ENCODE measurements at regions not wholly inside any gene's neighbourhood (a gene's known extent, or its start where the extent isn't known, plus 50 kb on each side); places are given as distances from the start of the nearest gene placed in this dataset.

DNA sequence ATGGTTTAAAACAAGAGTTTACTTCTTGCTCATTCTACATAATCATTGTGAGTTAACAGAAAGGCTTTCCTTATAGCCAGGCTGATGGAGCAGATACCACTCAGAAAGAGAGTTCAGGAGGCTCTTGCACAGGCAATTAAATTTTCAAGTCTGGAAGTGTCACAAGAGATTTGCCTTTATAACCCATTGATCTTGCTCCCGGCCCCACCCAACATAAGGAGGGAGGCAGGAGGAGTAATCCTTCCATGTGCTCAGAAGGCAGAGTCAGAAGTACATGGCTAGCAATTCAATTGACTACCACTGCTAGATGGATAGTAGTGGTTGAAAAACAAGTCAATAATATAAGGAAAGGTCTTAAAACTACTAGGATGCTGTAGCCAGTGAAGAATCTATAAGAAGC lies 346.3 kb upstream of the CDH11 start:
- Mint-ChIP-seq H3K27me3 (ENCODE audit: low read depth) (no peaks in the 10 kb centered on the region), H3K4me3 (no peak overlapping the region), H3K9me3 (peaks cover 4% of the 10 kb centered on the region), H3K36me3 (ENCODE audit: low read depth) (no peaks in the 10 kb centered on the region), H3K4me1 (no peaks in the 10 kb centered on the region), H3K27ac (ENCODE audit: unreplicated experiment) (no peak overlapping the region)
- TF ChIP-seq, protein P1, sequence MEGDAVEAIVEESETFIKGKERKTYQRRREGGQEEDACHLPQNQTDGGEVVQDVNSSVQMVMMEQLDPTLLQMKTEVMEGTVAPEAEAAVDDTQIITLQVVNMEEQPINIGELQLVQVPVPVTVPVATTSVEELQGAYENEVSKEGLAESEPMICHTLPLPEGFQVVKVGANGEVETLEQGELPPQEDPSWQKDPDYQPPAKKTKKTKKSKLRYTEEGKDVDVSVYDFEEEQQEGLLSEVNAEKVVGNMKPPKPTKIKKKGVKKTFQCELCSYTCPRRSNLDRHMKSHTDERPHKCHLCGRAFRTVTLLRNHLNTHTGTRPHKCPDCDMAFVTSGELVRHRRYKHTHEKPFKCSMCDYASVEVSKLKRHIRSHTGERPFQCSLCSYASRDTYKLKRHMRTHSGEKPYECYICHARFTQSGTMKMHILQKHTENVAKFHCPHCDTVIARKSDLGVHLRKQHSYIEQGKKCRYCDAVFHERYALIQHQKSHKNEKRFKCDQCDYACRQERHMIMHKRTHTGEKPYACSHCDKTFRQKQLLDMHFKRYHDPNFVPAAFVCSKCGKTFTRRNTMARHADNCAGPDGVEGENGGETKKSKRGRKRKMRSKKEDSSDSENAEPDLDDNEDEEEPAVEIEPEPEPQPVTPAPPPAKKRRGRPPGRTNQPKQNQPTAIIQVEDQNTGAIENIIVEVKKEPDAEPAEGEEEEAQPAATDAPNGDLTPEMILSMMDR (conservative IDR thresholded peaks at IDR 0.05): no peak
- DNase-seq (ENCODE audit: low read depth, low spot score): no peak

GRCh38 chr16:65463652-65464260 lies 341.9 kb upstream of the CDH11 start:
- Mint-ChIP-seq H3K36me3 (ENCODE audit: low read depth) (no peaks in the 10 kb centered on the region), H3K9me3 (peaks cover 4% of the 10 kb centered on the region), H3K27ac (ENCODE audit: unreplicated experiment) (no peak overlapping the region), H3K4me3 (no peak overlapping the region), H3K4me1 (no peaks in the 10 kb centered on the region), H3K27me3 (ENCODE audit: low read depth) (no peaks in the 10 kb centered on the region)
- TF ChIP-seq, protein P1 (conservative IDR thresholded peaks at IDR 0.05): no peak
- DNase-seq (ENCODE audit: low read depth, low spot score): no peak

GRCh38 chr16:65457084-65457483 lies 335.2 kb upstream of the CDH11 start:
- no peaks in the 10 kb centered on the region for H3K4me1 Mint-ChIP-seq
- no peaks in the 10 kb centered on the region for H3K27me3 Mint-ChIP-seq (ENCODE audit: low read depth)
- H3K27ac Mint-ChIP-seq (ENCODE audit: unreplicated experiment): no peak overlapping the region
- DNase-seq (ENCODE audit: low read depth, low spot score): no peak
- H3K9me3 Mint-ChIP-seq: no peaks in the 10 kb centered on the region
- no peak overlapping the region for H3K4me3 Mint-ChIP-seq
- H3K36me3 Mint-ChIP-seq (ENCODE audit: low read depth): no peaks in the 10 kb centered on the region
- TF ChIP-seq, protein P1 (conservative IDR thresholded peaks at IDR 0.05): no peak

DNA sequence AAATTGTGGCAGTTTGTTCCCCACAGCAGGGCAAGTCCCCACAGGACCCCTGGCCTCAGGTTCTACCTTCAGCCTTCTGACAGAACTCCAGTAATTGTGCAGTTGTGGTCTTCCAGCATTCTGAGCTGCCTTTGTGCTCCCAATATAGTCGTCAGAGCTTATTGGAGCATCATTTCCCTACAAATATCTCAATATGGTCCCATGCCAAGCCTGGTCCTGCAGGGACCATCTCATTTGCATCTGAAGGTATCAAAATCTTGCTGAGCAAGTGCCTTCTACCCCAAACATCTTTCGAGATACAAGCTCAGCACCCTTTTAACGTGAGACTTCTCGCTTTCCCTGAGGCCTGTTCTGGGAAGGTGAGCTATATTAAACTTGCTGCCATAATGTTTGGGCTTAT lies 333.9 kb upstream of the CDH11 start:
- no peak for DNase-seq (ENCODE audit: low read depth, low spot score)
- no peak overlapping the region for H3K4me3 Mint-ChIP-seq
- no peaks in the 10 kb centered on the region for H3K4me1 Mint-ChIP-seq
- H3K9me3 Mint-ChIP-seq: no peaks in the 10 kb centered on the region
- no peak overlapping the region for H3K27ac Mint-ChIP-seq (ENCODE audit: unreplicated experiment)
- no peaks in the 10 kb centered on the region for H3K27me3 Mint-ChIP-seq (ENCODE audit: low read depth)
- no peaks in the 10 kb centered on the region for H3K36me3 Mint-ChIP-seq (ENCODE audit: low read depth)
- TF ChIP-seq, protein P1 (conservative IDR thresholded peaks at IDR 0.05): no peak

- Mint-ChIP-seq H3K9me3 (peaks cover 6% of the 10 kb centered on the region), H3K36me3 (ENCODE audit: low read depth) (no peaks in the 10 kb centered on the region), H3K27me3 (ENCODE audit: low read depth) (no peaks in the 10 kb centered on the region), H3K27ac (ENCODE audit: unreplicated experiment) (no peak overlapping the region), H3K4me1 (no peaks in the 10 kb centered on the region), H3K4me3 (no peak overlapping the region)
- TF ChIP-seq, protein P1 (conservative IDR thresholded peaks at IDR 0.05): no peak
- DNase-seq (ENCODE audit: low read depth, low spot score): no peak
Measured at GRCh38 chr16:65453646-65454045, 331.8 kb upstream of the CDH11 start.
